Dermis blood vessel endothelial cell (primary cell): ENCODE measurements at regions not wholly inside any gene's neighbourhood (a gene's known extent, or its start where the extent isn't known, plus 50 kb on each side); places are given as distances from the start of the nearest gene placed in this dataset.

ENCODE experiments used
- DNase-seq: peaks from one replicate; pipeline ENCODE4 v3.0.0; 2010

DNA sequence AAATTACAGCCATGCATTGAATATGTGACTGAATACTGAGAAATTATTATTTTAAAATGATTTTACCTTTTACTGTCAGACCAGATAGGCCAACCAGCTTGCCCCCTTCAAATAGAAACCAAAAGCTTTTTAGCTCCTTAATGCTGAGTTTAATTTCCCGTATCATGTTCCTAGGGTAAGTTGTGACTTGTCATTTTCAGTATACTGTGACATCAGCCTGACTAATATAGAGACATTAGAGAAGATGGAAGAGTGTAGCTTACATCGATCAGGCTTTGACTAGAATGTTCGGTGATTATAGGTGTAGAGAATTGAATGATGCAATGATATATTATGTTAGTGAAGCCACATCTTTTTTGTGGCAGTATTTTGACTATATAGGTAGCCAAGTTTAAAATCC, 50.6 kb upstream of the ZEB2 start:
- no peak for DNase-seq
